Activated B cell treated with CpG ODN at 0.5 μM for 24 hours (primary cell): ENCODE measurements at regions not wholly inside any gene's neighbourhood (a gene's known extent, or its start where the extent isn't known, plus 50 kb on each side); places are given as distances from the start of the nearest gene placed in this dataset.

Source experiments
- ATAC-seq: fragments of 200-7000 bp; cut with Tn5 transposase; one replicate; pipeline ENCODE4 v1.10.0; 2021; ENCODE audit warnings: low read depth, mild to moderate bottlenecking, moderate library complexity
- CTCF ChIA-PET: fragments of 350-600 bp; sonication (Branson Sonifier 250); formaldehyde crosslinking; loops from one replicate; lab custom pipeline; 2021; ENCODE audit warnings: antibody characterized with exemption; lab: Charles Lee
- POLR2A ChIA-PET: fragments of 350-600 bp; sonication (Branson Sonifier 250); formaldehyde crosslinking; loops from one replicate; lab custom pipeline; 2021; ENCODE audit warnings: antibody characterized with exemption; lab: Charles Lee
- DNase-seq: peaks from one replicate; pipeline ENCODE4 v3.0.0; 2022
- H3K27ac Mint-ChIP-seq: one replicate; pipeline ENCODE4 v1.8.0; 2020; ENCODE audit warnings: mixed read lengths
- H3K27me3 Mint-ChIP-seq: one replicate; pipeline ENCODE4 v1.8.0; 2021; ENCODE audit warnings: mixed read lengths
- H3K36me3 Mint-ChIP-seq: one replicate; pipeline ENCODE4 v1.8.0; 2021; ENCODE audit warnings: low read depth, mixed read lengths
- H3K4me1 Mint-ChIP-seq: one replicate; pipeline ENCODE4 v1.8.0; 2021; ENCODE audit warnings: mixed read lengths
- H3K4me3 Mint-ChIP-seq: one replicate; pipeline ENCODE4 v1.8.0; 2020; ENCODE audit warnings: mild to moderate bottlenecking, mixed read lengths
- H3K9me3 Mint-ChIP-seq: one replicate; pipeline ENCODE4 v1.8.0; 2020; ENCODE audit warnings: mixed read lengths
- CTCF ChIP-seq: fragments of 200-600 bp; IDR thresholded peaks from one replicate; pipeline ENCODE4 v1.8.0; 2022; ENCODE audit warnings: antibody characterized with exemption, mild to moderate bottlenecking
- intact Hi-C: fragments of 100-400 bp; cut with micrococcal nuclease; formaldehyde crosslinking; loops from one replicate; pipeline ENCODE4 v1.15.1; 2024

- Mint-ChIP-seq H3K27me3 (no peaks in the 10 kb centered on the region), H3K4me3 (no peak overlapping the region), H3K9me3 (peaks cover 4% of the 10 kb centered on the region), H3K36me3 (no peaks in the 10 kb centered on the region), H3K4me1 (no peaks in the 10 kb centered on the region), H3K27ac (no peak overlapping the region)
- DNase-seq (no peak), ATAC-seq (no peak)
- ChIA-PET CTCF (no interaction called here), POLR2A (no interaction called here)
- intact Hi-C loops: no loop called here
- no peak for TF ChIP-seq CTCF
Measured at GRCh38 chr18:40501026-40501425, 1454.0 kb upstream of the PIK3C3 start.

- no peak for TF ChIP-seq CTCF
Measured at GRCh38 chr18:40494603-40495002, 1460.4 kb upstream of the PIK3C3 start.

GRCh38 chr18:40493316-40493715 lies 1461.7 kb upstream of the PIK3C3 start:
- H3K36me3 Mint-ChIP-seq: no peaks in the 10 kb centered on the region
- no peaks in the 10 kb centered on the region for H3K4me1 Mint-ChIP-seq
- TF ChIP-seq CTCF: no peak
- no peak overlapping the region for H3K4me3 Mint-ChIP-seq
- ATAC-seq (no peak), DNase-seq (no peak)
- H3K27me3 Mint-ChIP-seq: no peaks in the 10 kb centered on the region
- ChIA-PET CTCF (no interaction called here), POLR2A (no interaction called here)
- intact Hi-C loops: no loop called here
- peaks cover 5% of the 10 kb centered on the region for H3K9me3 Mint-ChIP-seq
- no peak overlapping the region for H3K27ac Mint-ChIP-seq

More at GRCh38 chr18:40494603-40495002, 1460.4 kb upstream of the PIK3C3 start:
- no peak overlapping the region for H3K27ac Mint-ChIP-seq
- DNase-seq: no peak
- ATAC-seq: no peak
- H3K4me3 Mint-ChIP-seq: no peak overlapping the region
- no peaks in the 10 kb centered on the region for H3K4me1 Mint-ChIP-seq
- POLR2A ChIA-PET: no interaction called here
- H3K9me3 Mint-ChIP-seq: peaks cover 5% of the 10 kb centered on the region
- H3K36me3 Mint-ChIP-seq: no peaks in the 10 kb centered on the region
- intact Hi-C loops: no loop called here
- CTCF ChIA-PET: no interaction called here
- no peaks in the 10 kb centered on the region for H3K27me3 Mint-ChIP-seq

- Mint-ChIP-seq H3K27ac (no peak overlapping the region), H3K27me3 (no peaks in the 10 kb centered on the region), H3K4me1 (no peaks in the 10 kb centered on the region), H3K36me3 (no peaks in the 10 kb centered on the region), H3K4me3 (no peak overlapping the region), H3K9me3 (peaks cover 2% of the 10 kb centered on the region)
- DNase-seq (no peak), ATAC-seq (no peak)
- TF ChIP-seq CTCF: no peak
- CTCF ChIA-PET: no interaction called here
- intact Hi-C loops: no loop called here
- POLR2A ChIA-PET: no interaction called here
Measured at GRCh38 chr18:40489301-40489700, 1465.7 kb upstream of the PIK3C3 start.

- TF ChIP-seq CTCF: no peak
- Mint-ChIP-seq H3K9me3 (peaks cover 2% of the 10 kb centered on the region), H3K27ac (no peak overlapping the region), H3K36me3 (no peaks in the 10 kb centered on the region), H3K27me3 (no peaks in the 10 kb centered on the region), H3K4me3 (no peak overlapping the region), H3K4me1 (no peaks in the 10 kb centered on the region)
- CTCF ChIA-PET: no interaction called here
- intact Hi-C loops: no loop called here
- ATAC-seq (no peak), DNase-seq (no peak)
- POLR2A ChIA-PET: no interaction called here
Measured at GRCh38 chr18:40485318-40485717, 1469.7 kb upstream of the PIK3C3 start.
